Suprapubic skin (tissue), 4 donors: ENCODE measurements at regions not wholly inside any gene's neighbourhood (a gene's known extent, or its start where the extent isn't known, plus 50 kb on each side); places are given as distances from the start of the nearest gene placed in this dataset.

Source experiments
- EP300 ChIP-seq: sonication (generic); formaldehyde crosslinking; IDR thresholded peaks from one replicate; pipeline ENCODE4 v1.6.1; 2017; ENCODE audit warnings: antibody characterized with exemption
- POLR2A ChIP-seq, 2 donors: fragments of 450-650 bp; IDR thresholded peaks; one replicate each; pipeline ENCODE4 v1.6.1; 2017; ENCODE audit warnings: antibody characterized with exemption in 2 of 2, mild to moderate bottlenecking in 2 of 2, moderate library complexity in 2 of 2
- POLR2AphosphoS5 ChIP-seq, 3 donors: sonication (generic); formaldehyde crosslinking; IDR thresholded peaks; one replicate each; pipeline ENCODE4 v1.6.1; 2017; ENCODE audit warnings: antibody characterized with exemption in 3 of 3
- TF ChIP-seq, protein P1 (sequence below), 2 donors: fragments of 200-600 bp in 1 of 2; fragments of 450-650 bp in 1 of 2; sonication (generic) in 1 of 2; IDR thresholded peaks; one replicate each; pipeline ENCODE4 v1.5.1; 2016 to 2019; ENCODE audit warnings: antibody characterized with exemption in 2 of 2, mild to moderate bottlenecking in 1 of 2, moderate library complexity in 1 of 2

DNA sequence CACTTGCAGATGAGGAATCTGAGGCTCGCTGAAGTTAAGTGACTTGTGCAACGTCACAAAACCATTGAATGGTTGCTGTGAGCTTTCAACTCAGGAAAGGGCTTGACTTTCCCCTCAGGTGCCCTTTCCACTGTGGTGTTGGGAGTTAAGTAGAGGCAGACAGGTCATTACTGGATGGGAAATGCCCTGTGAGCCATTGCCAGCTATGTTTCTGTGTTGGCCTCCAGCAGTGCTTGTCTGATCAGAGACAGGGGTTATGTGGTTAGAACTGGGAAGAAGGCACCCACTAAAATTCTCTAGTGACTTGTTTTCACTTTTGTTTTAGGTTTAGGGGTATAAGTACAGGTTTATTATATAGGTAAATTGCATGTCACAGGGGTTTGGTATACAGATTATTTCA lies 96.6 kb downstream of the FDX1 start:
- TF ChIP-seq POLR2AphosphoS5 (IDR thresholded peaks at IDR 0.05) = no peak
- TF ChIP-seq POLR2A (IDR thresholded peaks at IDR 0.05) = no peak
- TF ChIP-seq, protein P1, sequence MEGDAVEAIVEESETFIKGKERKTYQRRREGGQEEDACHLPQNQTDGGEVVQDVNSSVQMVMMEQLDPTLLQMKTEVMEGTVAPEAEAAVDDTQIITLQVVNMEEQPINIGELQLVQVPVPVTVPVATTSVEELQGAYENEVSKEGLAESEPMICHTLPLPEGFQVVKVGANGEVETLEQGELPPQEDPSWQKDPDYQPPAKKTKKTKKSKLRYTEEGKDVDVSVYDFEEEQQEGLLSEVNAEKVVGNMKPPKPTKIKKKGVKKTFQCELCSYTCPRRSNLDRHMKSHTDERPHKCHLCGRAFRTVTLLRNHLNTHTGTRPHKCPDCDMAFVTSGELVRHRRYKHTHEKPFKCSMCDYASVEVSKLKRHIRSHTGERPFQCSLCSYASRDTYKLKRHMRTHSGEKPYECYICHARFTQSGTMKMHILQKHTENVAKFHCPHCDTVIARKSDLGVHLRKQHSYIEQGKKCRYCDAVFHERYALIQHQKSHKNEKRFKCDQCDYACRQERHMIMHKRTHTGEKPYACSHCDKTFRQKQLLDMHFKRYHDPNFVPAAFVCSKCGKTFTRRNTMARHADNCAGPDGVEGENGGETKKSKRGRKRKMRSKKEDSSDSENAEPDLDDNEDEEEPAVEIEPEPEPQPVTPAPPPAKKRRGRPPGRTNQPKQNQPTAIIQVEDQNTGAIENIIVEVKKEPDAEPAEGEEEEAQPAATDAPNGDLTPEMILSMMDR (IDR thresholded peaks at IDR 0.05) = no peak
- no peak for TF ChIP-seq EP300
